HUDEP-2 (cell line): ENCODE measurements at regions not wholly inside any gene's neighbourhood (a gene's known extent, or its start where the extent isn't known, plus 50 kb on each side); places are given as distances from the start of the nearest gene placed in this dataset.
"Not testable (repeated sequence)": the region's sequence is repeated elsewhere in the genome, so short reads cannot be mapped to it uniquely, and the experiment has no call there.

Experiments used
- DNase-seq, 76 experiments: peaks; one replicate each; lab custom pipeline; 2025; ENCODE audit not compliant: unreplicated experiment in 76 of 76; lab: John Stamatoyannopoulos, UW

DNA sequence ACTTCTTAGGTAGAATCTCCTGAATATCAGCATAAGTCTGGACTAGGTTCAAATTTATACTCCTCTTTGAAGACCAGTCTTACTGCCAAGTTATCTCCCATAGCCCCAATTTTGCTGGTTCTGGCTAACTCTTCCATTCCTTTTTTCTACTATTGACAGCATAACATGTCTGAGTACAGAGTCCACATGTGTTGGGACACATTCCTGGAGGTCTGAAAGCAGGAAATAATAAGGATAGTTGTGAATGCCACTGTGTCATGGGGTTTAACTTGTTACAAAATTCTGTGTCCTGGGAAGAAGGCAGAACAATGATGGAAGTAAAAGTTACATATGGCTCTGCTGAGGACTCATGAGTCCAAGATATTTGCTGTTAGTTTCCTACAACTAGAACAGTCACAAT is 57.4 kb upstream of the ZBTB20 start:
- DNase-seq: no peak

DNA sequence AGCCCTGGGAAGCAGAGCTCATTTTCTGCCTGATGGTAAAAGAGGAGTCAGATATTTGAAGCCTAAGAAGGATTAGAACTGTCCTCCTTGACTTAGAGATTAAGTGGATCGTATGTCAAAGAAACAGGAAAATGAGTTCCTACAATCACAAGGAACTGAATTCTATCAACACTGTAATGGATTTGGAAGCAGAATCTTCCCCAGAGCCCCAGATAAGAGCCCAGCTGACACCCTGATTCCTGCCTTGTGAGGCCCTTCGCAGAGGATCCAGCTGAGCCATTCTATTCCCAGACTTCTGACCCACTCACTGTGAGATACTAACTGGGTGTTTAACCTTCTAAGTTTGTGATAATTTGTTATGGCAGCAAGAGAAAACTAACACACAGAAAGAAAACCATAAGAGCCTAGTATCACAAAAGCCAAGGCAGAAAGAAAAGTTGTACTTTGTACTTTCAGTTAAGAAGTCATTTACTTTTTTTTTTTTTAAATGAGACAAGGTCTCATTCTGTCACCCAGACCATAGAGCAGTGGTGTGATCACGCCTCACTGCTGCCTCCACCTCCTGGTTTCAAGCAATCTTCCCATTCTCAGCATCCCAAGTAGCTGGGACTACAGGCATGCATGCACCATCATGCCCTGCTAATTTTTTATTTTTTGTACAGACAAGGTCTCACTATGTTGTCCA is 61.1 kb upstream of the ZBTB20 start:
- DNase-seq: no peak

DNA sequence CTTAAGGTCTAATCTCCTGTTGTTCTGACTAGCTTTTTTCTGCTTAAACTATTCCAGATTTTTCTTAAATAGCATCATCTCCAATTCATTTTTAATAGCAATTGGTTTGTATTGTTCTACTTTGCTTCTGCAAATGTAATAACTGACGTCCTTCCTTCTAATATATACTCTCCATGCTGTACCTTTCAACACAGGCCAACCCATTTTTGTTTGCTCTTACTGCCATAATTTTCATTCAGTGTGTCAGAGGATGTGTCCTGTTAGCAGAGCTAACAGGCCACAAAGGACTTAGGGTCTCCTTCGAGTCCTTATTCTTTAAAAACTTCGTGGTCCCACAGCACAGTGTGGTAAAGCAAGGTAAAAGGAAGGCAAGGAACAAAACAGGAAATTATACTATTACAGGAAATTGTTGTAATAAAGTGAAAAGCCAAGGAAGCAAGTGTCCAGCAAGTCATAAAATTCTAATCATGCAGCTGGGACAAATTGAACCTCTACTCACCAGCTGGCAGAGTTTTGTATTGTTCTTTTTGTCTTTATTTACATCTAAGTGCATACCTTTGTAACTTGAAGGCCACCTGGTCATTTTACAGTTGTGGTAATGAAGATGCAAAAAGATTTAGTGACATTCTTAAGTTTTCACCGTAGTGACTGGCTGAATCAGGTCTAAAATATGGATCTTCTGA is 64.9 kb upstream of the ZBTB20 start:
- no peak for DNase-seq

DNA sequence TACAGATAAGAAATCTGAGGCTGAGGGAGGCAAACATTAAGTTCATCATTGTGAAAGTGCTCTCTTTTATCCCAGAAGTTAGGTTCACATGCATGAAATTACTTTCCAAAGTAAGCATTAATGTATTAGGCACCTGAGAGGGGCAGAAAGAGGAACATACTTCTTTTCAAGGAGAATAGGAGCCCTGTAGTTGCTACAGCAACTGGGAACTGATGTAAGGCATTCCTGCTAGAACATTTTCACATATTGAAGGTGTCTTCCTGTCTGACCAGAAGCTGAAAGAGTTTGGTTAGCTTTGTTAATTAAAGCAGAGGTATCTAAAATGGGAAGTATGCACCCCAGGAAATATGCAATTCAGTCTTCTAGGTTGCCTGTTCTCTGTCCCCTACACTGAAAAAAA is 65.5 kb upstream of the ZBTB20 start:
- DNase-seq: no peak

DNA sequence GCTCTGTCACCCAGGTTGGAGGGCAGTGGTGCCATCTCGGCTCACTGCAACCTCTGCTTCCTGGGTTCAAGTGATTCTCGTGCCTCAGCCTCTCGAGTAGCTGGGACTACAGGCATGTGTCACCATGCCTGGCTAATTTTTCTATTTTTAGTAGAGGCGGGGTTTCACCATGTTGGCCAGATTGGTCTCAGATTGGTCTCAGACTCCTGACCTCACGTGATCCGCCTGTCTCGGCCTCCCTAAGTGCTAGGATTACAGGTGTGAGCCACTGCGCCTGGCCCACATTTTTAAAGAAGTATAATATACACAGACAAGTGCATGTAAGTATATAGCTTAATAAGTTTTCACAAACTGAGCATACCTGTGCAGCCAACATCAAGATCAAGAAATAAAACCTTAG is 66.0 kb upstream of the ZBTB20 start:
- DNase-seq: not testable (repeated sequence)

DNA sequence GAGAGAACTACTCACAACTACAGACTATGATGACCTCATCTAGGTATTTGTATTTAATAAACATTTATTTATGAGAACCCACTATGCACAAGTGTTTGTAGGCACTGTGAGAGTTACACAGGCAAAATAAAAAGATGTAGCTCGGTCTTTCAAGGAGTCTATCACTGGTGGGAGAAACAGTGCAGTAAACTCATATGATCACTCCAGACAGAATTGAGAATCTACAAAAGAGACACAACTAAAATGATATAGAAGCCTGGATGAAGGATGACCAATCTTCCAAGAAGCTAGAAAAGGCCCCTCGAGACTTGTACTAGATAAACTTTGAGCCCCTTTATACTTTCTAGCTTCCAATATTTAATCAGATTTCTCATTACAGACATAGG is 70.2 kb upstream of the ZBTB20 start:
- DNase-seq: no peak

DNA sequence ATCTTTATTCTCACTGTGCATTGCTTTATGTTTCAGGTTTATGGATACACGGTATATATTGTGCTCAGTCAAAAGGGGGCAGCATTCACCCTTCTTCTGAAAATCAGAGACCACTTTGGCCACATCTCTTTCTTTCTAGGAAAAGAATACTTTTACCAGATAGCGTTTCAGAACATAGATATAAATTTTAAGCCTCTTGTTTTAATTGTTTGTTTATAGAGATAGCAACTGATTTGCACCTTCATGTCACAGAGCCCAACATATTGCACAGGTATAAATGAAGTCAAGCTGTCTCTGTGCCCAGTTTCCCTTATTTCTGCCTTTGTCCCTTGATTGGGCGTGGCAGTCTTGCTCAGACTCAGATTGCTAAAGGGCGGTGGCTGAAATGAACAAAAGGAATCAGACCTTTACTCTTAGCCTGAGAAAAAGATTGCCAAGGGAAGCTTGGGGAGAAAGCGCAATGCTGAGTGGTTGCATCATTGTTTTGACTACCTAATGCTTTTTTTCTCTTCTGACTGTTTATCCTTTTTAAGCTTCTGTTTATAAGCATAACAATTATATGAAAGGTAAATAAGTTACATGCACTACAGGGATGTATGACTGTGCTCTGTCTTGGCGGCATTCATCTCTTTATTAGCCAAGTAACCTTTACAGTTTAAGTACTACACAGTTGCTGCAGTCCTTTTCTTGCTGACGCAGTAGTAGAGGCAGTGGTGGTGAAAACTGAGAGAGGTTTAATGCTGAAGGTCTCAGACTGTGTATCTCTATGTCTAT is 70.8 kb upstream of the ZBTB20 start:
- DNase-seq: peak in 8 of 76 experiments; percentile 0 to 20 (median 4)

DNA sequence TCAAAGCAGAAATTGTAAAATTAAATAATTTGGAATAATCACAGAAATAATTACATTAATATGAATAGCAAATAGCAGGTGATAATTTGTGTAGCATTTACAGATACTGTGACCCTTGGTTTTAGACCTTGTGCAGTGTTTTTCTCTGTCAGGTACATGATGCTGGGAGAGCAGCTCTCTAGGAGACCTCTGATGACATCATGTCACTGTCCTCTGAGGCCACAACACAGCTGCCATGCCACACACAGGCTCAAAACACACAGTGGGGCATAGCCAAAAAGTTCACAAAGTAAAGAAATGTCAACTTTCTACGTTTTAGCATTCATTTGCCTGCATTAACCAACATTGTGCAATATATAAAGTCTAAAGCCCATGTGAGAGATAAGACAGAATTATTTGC is 71.8 kb upstream of the ZBTB20 start:
- no peak for DNase-seq

DNA sequence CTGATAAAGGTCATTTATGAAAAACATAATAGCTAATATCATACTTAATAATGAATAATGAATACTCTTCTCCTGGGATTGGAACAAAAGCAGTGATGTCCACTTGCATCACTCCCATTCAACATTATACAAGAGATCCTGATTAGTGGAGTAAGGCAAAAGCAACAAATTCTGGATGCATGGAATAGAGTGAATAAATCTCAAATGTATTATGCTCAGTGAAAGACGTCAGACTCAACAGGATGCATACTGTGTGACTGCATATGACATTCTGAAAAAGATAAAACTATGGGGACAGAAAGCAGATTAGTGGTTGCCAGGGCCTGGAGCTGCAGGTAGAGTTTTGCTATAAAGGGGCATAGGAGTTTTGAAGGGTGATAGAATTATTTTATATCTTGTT is 77.6 kb upstream of the ZBTB20 start:
- DNase-seq: no peak

DNA sequence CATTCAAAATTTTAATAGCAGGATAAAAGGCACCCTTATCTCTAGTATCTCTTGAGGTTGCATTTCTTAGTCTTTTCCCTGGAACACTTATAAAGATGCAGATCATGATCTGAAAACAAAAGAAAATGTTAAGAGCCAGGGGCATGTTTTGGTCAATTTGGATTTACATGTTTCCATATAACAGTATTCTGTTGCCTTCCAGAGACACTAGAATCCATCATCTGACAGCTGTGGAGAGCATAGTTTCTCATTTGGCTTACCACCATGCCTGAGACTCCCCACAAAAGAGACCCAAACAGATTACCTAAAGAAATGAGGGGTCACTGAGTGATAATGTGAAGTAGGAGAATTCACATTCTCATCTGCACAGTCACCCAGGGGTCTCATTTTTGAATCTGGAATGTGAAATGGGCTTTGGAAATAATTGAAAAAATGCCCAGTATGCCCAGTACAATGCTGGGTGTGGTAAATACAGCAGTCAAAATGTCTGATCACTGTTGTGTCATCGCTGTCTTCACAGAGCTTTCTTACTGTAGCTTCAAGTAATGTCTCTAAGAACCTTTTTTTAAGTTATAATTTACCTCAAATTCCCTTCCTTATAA is 79.9 kb upstream of the ZBTB20 start:
- DNase-seq: no peak

DNA sequence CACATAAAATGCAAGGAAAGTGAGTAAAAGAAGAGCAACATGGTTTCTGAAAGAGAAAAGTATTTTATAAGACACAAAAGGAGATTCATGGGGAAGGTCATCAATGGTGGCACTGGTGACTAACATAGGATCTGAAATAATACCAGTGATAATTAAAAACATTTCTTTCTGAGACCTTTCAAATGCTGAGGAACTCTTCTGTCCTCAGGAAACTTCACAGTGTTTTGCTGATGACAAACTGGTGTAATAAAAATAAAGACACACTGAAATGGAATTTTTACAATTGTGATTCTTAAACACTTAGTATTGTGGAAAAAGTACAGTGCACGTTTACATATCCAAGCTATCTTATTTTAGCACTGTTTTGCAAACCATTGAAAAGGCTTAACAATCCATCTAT is 80.4 kb upstream of the ZBTB20 start:
- no peak for DNase-seq

DNA sequence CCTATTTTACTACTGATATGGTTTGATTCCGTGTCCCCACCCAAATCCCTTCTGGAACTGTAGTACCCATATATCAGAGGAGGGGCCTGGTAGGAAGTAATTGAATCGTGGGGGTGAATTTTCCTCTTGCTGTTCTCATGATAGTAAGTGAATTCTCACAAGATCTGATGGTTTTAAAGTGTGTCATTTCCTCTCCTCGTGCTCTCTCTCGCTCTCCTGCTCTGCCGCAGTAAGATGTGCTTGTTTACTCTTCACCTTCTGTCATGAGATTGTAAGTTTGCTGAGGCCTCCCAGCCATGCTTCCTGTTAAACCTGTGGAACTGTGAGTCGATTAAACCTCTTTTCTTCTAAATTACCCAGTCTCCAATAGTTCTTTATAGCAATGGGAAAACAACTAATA is 81.2 kb upstream of the ZBTB20 start:
- DNase-seq: no peak

DNA sequence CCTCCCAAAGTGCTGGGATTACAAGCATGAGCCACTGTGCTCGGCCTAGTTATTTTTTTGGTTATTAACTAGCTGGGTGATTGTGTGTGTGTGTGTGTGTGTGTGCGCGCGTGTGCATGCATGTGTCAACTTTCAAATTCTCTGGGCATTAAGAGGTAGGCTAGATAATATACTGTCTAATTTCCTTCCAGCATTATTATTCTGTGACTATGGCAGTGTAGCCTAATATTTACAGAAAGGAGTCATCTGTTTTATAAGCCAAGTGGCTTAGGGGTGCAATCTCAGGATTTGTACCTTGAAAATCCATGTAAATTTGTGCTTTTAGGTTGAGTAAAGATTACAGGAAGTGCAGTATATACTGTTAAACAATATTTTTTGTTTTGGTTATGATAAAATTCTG is 85.1 kb upstream of the ZBTB20 start:
- no peak for DNase-seq

DNA sequence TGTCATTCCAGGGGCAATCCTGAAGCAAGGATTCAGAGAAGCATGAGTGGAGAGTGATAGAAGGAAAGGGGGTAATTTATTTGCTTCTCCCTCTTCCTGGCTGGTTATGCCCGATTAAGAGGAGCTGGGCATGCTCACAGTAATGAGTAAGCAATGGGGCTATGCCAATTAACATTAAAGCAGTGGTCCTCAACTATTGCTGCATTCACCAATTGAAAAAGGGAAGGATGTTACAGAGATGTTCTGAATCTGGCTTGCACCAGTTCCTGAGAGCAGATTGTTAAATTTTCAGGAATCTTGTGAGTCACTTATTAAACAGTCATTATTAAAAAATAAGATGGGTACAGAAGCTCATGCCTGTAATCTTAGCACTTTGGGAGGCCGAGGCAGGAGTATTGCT is 85.9 kb upstream of the ZBTB20 start:
- DNase-seq: no peak

DNA sequence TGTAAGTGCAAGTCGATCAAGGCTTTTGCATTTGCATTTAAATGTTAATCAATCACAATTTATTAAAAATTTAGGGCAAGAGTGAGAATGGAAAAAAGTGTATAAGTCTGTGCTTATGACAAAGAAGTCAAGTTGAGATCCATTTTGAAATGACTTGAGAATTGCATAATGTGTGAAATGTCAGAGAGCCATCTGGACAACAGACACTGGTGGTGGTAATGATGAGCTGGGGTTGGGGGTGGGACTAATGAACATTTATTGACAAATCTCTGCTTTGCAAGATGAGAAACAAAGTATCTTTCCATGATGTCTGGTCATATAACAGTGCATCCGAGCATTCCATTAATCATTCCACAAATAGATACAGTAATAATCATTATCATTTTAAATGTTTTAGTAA is 89.4 kb upstream of the ZBTB20 start:
- DNase-seq: no peak

DNA sequence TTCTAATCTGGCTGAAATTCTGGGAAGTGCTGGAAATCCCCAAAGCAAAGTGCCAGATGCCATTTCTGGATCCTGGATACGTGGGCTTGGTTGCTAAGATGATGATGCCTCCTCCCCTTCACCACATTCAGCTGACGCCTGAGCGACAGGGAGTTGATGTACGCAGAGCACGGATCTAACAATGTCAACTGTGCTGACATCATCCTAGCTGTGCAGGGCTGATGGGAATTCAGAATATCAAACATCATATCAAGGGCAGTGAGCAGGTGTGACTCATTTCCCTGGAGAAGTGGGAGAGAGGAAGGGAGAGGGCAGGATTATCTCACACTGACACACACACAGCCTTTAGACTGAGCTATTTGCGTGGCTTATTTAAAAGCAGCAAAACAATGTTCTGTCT is 92.6 kb upstream of the ZBTB20 start:
- no peak for DNase-seq

DNA sequence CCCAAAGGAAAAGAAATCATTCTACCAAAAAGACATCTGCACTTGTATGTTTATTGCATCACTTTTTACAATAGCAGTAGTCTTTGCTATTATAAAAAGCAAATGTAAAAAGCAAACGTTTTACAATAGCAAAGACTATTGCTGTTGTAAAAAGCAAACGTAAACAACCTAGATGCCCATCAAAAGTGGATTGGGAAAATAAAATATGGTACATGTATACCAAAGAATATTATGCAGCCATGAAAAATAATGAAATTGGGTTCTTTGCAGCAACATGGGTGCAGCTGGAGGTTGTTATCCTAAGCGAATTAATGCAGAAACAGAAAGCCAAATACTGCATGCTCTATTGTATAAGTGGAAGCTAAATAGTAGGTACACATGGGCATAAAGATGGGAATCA is 97.3 kb upstream of the ZBTB20 start:
- no peak for DNase-seq

DNA sequence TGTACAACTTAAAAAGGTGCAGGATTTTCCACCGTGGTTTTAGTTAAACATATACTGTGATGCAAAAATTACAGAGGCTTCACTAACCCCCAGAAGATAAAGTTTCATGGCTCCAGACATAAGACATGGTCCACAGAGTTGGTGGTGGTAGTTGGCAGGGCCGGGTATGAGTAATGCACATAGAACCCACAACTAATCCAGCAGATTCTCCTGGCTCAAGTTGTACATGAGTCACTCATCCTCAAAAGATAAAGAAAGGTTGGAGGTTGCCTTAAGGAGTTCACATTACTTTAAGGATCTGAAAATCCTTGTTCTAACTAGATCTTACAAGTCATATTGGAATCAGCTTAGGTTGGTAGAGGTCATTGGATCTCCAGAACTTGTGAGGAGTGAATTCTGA is 98.3 kb upstream of the ZBTB20 start:
- no peak for DNase-seq

DNA sequence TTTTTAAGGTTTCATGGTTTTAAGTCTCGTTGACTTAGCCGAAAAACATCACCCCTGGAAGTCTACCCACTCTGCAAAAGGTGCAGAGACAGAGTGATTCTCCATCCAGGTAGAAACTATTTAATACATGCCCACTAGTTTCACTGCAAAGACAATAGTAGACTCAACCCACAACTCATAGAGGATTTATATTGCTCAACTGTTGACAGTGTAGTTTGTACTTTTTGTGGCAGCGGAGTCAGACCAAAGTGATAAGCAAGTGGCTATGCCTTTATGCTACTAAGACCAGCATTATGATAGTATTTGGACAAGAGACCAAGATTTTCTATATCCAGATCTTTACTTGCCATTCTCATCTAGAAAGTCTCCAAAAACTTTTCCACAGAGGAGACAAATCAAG is 98.8 kb upstream of the ZBTB20 start:
- DNase-seq: no peak

DNA sequence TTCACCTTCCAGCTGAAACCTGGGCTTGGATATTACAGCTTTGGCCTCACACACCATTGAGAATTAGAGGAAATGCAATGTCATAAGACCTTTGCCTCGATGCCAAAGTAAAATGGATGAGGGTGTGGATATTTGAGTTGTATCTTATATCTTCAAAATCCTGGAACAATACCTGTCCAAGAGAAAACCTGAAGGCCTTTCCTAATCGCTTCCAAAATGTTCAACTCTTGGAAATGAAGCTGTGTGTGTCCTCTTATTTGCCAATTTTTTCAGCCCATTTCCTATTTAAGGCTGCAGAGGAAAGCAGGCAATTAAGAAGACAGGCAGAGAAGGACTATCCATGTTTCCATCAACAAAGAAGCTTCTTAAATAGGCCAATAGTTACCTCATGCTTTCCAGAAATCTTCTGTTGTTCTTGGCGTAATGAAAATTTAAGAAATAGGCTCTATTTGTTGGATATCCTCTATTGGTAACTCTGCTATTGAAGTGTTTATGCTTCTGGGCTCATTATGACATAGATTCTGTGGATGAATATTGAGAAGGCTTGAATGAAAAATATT is 99.5 kb upstream of the ZBTB20 start:
- DNase-seq: no peak

DNA sequence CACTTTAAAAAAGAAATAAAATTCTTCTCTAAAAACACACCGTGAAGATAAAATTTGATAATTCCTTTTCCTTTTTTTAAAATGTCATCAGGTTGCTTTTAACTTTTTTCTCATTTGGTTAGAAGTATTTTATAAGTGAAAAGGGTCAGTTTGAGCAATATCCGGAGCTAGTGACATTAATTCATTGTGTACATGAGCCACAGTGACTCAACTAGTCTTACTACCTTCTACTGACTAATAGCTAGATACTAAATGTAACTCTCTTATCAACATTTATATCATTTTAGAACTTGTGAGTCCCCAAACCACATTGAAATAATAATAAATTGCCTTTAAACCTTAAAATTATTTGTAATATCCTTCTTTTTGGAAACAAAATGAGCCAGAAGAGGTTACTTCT is 101.2 kb upstream of the ZBTB20 start:
- no peak for DNase-seq
